KOPT-K1 (cell line): ENCODE measurements at regions not wholly inside any gene's neighbourhood (a gene's known extent, or its start where the extent isn't known, plus 50 kb on each side); places are given as distances from the start of the nearest gene placed in this dataset.
"Not testable (repeated sequence)": the region's sequence is repeated elsewhere in the genome, so short reads cannot be mapped to it uniquely, and the experiment has no call there.

ENCODE experiments used
- H3K27ac ChIP-seq: fragments of 200-600 bp; sonication (generic); 2 replicates; pipeline ENCODE4 v1.5.1; 2016; ENCODE audit warnings: antibody characterized with exemption, mild to moderate bottlenecking, low read depth, low read length; ENCODE audit not compliant: poor library complexity, severe bottlenecking
- H3K36me3 ChIP-seq: fragments of 200-600 bp; sonication (generic); 2 replicates; pipeline ENCODE4 v1.5.1; 2017; ENCODE audit warnings: antibody characterized with exemption, mild to moderate bottlenecking, low read length, moderate library complexity; ENCODE audit not compliant: insufficient read depth
- H3K9me3 ChIP-seq: fragments of 200-600 bp; sonication (generic); 2 replicates; pipeline ENCODE4 v1.5.1; 2017; ENCODE audit warnings: antibody characterized with exemption, low read length, mild to moderate bottlenecking; ENCODE audit not compliant: insufficient read depth, poor library complexity, severe bottlenecking

GRCh38 chr17:71633391-71633849 is 487.4 kb upstream of the SOX9 start:
- Histone ChIP-seq H3K27ac (no peak overlapping the region), H3K36me3 (no peaks in the 10 kb centered on the region), H3K9me3 (peaks cover 3% of the 10 kb centered on the region)

- Histone ChIP-seq H3K9me3 (peaks cover 3% of the 10 kb centered on the region), H3K36me3 (no peaks in the 10 kb centered on the region), H3K27ac (no peak overlapping the region)
These were observed 486.4 kb upstream of the SOX9 start for GRCh38 chr17:71634376-71634775.

- no peak overlapping the region for H3K27ac ChIP-seq
- no peaks in the 10 kb centered on the region for H3K9me3 ChIP-seq
These were observed 485.6 kb upstream of the SOX9 start for GRCh38 chr17:71635187-71635586.

DNA sequence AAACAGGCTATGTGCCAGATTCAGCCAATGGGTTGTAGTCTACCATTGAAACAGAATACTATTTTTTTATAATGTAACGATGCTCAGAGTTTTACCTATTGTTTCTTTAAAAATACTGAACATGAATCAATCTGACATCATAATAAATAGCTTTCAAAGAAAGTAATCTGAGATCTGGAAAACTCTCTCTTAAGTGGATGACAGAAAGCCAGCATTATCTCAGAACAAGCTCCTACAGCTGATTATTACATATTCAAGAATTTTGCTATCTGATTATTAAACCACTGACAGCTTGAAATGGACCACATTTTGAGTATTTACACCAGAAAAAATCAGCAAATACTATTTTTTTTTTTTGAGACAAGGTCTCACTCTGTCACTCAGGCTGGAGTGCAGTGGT is 484.2 kb upstream of the SOX9 start:
- Histone ChIP-seq H3K27ac (no peak overlapping the region), H3K9me3 (no peaks in the 10 kb centered on the region), H3K36me3 (no peaks in the 10 kb centered on the region)

More at GRCh38 chr17:71635187-71635586, 485.6 kb upstream of the SOX9 start:
- H3K36me3 ChIP-seq: no peaks in the 10 kb centered on the region

GRCh38 chr17:71638668-71639067 is 482.2 kb upstream of the SOX9 start:
- no peaks in the 10 kb centered on the region for H3K9me3 ChIP-seq
- no peak overlapping the region for H3K27ac ChIP-seq
- H3K36me3 ChIP-seq: no peaks in the 10 kb centered on the region

- Histone ChIP-seq H3K36me3 (no peaks in the 10 kb centered on the region), H3K9me3 (no peaks in the 10 kb centered on the region), H3K27ac (no peak overlapping the region)
These were observed 481.0 kb upstream of the SOX9 start for GRCh38 chr17:71639865-71640264.

DNA sequence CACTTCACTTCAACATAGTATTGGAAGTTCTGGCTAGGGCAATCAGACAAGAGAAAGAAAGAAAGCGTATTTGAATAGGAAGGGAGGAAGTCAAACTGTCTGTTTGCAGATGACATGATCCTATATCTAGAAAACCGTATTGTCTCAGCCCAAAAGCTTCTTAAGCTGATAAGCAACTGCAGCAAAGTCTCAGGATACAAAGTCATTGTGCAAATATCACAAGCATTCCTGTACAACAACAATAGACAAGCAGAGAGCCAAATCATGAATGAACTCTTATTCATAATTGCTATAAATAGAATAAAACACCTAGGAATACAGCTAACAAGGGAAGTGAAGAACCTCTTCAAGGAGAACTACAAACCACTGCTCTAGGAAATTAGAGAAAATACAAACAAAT is 473.9 kb upstream of the SOX9 start:
- not testable (repeated sequence) for H3K9me3 ChIP-seq, H3K27ac ChIP-seq, H3K36me3 ChIP-seq

DNA sequence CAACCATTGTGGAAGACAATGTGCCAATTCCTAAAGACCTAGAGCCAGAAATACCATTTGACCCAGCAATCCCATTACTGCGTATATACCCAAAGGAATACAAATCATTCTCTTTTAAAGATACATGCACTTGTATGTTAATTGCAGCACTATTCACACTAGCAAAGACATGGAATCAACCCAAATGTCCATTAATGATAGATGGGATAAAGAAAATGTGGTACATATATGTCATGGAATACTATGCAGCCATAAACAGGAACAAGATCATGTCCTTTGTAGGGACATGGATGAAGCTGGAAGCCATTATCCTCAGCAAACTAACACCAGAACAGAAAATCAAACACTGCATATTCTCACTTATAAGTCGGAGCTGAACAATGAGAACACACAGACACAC is 472.5 kb upstream of the SOX9 start:
- H3K36me3 ChIP-seq, H3K9me3 ChIP-seq, H3K27ac ChIP-seq: not testable (repeated sequence)

DNA sequence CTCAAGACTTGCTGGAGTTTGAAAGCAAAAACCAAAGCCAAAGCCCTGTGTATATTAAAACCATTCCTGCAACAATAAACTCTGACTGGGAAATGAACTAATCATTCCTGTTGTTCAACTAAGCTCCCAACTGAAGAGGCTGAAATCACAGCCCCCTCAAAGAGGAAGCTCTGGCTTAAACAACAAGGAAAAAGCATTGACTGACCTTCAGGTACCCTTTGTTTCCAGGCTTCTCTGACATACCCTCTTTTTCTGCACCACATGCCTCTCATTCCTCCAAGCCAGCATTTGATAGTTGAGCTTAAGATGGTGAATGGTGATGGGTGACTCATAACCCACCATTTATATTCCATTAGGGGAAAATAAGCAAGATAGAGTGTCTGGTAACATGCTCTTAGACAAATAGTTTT is 470.9 kb upstream of the SOX9 start:
- Histone ChIP-seq H3K27ac (no peak overlapping the region), H3K36me3 (no peaks in the 10 kb centered on the region), H3K9me3 (peaks cover 6% of the 10 kb centered on the region)

DNA sequence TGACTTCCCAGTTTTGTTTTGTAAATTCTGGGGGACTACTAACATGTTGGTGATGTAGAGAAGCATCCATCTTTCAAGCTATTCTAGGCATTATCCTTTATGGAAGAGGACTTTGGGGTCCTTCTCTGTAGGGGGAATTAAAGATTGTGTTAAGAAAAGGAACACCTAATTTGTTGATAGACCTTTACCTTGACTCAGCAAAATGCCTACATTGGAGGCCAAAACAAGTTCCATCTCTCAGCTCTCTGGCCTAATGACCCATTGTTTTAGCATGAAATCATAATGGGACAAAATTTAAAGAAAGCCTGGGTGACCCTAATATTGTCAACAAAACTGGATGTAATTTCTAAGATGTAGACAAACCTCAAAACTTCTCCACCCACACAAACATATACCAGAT is 465.3 kb upstream of the SOX9 start:
- Histone ChIP-seq H3K9me3 (no peaks in the 10 kb centered on the region), H3K27ac (no peak overlapping the region), H3K36me3 (no peaks in the 10 kb centered on the region)

GRCh38 chr17:71656964-71657858 is 463.6 kb upstream of the SOX9 start:
- H3K27ac ChIP-seq: no peak overlapping the region
- no peaks in the 10 kb centered on the region for H3K9me3 ChIP-seq
- no peaks in the 10 kb centered on the region for H3K36me3 ChIP-seq

DNA sequence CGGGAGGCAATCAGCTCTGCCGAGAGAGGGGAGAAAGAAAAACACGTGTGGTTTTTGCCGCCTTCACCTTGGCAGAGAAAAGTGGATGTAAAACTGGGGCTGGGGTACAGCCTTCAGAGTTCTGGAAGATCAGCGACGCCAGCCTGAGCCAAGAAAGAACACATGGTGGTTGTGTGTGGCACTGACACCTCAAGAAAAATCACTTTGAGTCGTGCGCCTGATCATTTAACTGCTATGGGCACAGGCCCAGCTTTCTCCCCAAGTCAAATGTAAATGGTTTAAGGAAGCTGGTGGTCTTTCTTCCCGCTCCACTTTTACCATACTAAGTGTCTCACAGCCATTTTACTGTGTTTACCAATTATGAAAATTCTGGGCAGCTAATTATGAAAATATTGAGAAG is 461.8 kb upstream of the SOX9 start:
- no peaks in the 10 kb centered on the region for H3K9me3 ChIP-seq
- no peak overlapping the region for H3K27ac ChIP-seq
- no peaks in the 10 kb centered on the region for H3K36me3 ChIP-seq

DNA sequence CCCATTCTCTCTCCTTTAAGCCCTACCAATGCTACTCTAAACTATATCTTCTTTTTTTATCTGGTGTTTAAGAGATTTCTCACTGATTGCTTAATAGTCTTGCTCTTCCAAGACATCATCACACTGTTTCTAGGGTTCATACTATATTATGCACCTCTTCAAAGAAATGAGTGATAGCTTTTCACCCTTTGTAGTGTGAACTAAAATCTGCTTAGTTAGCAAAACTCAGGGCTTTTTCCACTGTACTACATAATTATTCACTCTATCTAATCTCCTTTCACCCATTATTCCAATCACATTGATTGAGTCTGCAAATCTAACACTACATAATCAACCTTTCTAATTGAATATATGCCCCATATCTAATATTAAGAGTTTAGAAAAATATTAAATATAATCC is 456.0 kb upstream of the SOX9 start:
- no peak overlapping the region for H3K27ac ChIP-seq
- H3K36me3 ChIP-seq: no peaks in the 10 kb centered on the region
- no peaks in the 10 kb centered on the region for H3K9me3 ChIP-seq

DNA sequence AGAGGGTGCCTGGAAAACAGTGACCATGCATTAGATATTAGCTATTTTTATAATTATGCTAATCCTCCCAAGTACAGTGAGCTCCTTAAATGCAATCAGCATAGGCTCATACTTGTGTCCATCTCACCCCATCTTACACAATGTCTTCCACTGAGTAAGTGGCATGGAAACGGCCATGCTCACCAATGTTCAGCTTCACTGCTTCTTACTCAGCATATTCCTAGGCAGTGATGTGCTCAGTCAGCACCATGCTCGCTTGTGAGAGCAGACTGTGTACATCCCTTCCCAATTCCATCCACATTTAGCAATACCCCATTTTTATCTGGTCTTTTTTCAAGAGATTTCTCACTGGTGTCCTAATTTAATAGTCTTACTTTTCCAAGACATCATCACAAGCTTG is 454.8 kb upstream of the SOX9 start:
- Histone ChIP-seq H3K36me3 (no peaks in the 10 kb centered on the region), H3K9me3 (no peaks in the 10 kb centered on the region), H3K27ac (no peak overlapping the region)

- Histone ChIP-seq H3K27ac (no peak overlapping the region), H3K9me3 (no peaks in the 10 kb centered on the region), H3K36me3 (no peaks in the 10 kb centered on the region)
These were observed 453.2 kb upstream of the SOX9 start for GRCh38 chr17:71667661-71668060.

GRCh38 chr17:71668807-71669206 is 452.0 kb upstream of the SOX9 start:
- no peaks in the 10 kb centered on the region for H3K36me3 ChIP-seq
- no peak overlapping the region for H3K27ac ChIP-seq
- no peaks in the 10 kb centered on the region for H3K9me3 ChIP-seq
